Upper lobe of right lung (tissue), 1 donor: ENCODE measurements at regions not wholly inside any gene's neighbourhood (a gene's known extent, or its start where the extent isn't known, plus 50 kb on each side); places are given as distances from the start of the nearest gene placed in this dataset.

Experiments
- ATAC-seq: fragments of 200-7000 bp; cut with Tn5 transposase; one replicate; pipeline ENCODE4 v1.9.1; 2020; ENCODE audit warnings: mild to moderate bottlenecking, moderate library complexity
- DNase-seq: peaks from one replicate; pipeline ENCODE4 v3.0.0-alpha.2; 2020
- H3K27ac ChIP-seq: fragments of 200-600 bp; one replicate; pipeline ENCODE4 v1.8.0; 2022
- H3K27me3 ChIP-seq: fragments of 200-600 bp; one replicate; pipeline ENCODE4 v1.8.0; 2022; ENCODE audit warnings: mild to moderate bottlenecking
- H3K36me3 ChIP-seq: fragments of 200-600 bp; one replicate; pipeline ENCODE4 v1.8.0; 2022
- H3K4me1 ChIP-seq: fragments of 200-600 bp; one replicate; pipeline ENCODE4 v1.8.0; 2022
- H3K4me3 ChIP-seq: fragments of 200-600 bp; one replicate; pipeline ENCODE4 v1.8.0; 2022; ENCODE audit warnings: mild to moderate bottlenecking
- H3K9me3 ChIP-seq: fragments of 200-600 bp; one replicate; pipeline ENCODE4 v1.8.0; 2022
- intact Hi-C: fragments of 100-400 bp; cut with DNase I; formaldehyde crosslinking; loops from one replicate; pipeline ENCODE4 v1.11.0; 2022
- TF ChIP-seq, protein P1 (sequence below): fragments of 200-600 bp; IDR thresholded peaks from one replicate; pipeline ENCODE4 v1.8.0; 2022; ENCODE audit warnings: antibody characterized with exemption
- donor health status: DM: no; HTN: yes; CAD: no; lungs with severe emphysema.

DNA sequence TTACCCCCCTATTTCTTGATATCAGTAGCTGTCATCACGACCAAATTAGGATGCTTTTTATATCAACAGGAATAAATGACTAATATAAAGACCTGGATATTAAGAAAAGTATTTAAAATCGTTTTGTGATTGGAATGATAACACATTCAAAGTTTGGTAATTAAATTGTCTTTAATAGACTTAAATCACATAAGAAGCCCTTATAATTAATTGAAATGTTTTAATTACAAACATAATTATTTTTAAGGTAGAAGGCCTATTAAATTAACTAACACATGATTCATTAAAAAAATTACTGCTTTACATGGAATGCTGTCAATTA is 412.4 kb downstream of the FUT8 start:
- no peak for ATAC-seq
- no peak for DNase-seq
- Histone ChIP-seq H3K27me3 (peaks cover 3% of the 10 kb centered on the region), H3K27ac (no peak overlapping the region), H3K9me3 (no peaks in the 10 kb centered on the region), H3K4me1 (no peaks in the 10 kb centered on the region), H3K36me3 (no peaks in the 10 kb centered on the region), H3K4me3 (no peak overlapping the region)
- intact Hi-C loops, result loop anchor here (10.0 kb wide), 2 partner anchors 410 to 660 kb away; partner anchors contain the start of gene FUT8
- TF ChIP-seq, protein P1, sequence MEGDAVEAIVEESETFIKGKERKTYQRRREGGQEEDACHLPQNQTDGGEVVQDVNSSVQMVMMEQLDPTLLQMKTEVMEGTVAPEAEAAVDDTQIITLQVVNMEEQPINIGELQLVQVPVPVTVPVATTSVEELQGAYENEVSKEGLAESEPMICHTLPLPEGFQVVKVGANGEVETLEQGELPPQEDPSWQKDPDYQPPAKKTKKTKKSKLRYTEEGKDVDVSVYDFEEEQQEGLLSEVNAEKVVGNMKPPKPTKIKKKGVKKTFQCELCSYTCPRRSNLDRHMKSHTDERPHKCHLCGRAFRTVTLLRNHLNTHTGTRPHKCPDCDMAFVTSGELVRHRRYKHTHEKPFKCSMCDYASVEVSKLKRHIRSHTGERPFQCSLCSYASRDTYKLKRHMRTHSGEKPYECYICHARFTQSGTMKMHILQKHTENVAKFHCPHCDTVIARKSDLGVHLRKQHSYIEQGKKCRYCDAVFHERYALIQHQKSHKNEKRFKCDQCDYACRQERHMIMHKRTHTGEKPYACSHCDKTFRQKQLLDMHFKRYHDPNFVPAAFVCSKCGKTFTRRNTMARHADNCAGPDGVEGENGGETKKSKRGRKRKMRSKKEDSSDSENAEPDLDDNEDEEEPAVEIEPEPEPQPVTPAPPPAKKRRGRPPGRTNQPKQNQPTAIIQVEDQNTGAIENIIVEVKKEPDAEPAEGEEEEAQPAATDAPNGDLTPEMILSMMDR, result no peak

DNA sequence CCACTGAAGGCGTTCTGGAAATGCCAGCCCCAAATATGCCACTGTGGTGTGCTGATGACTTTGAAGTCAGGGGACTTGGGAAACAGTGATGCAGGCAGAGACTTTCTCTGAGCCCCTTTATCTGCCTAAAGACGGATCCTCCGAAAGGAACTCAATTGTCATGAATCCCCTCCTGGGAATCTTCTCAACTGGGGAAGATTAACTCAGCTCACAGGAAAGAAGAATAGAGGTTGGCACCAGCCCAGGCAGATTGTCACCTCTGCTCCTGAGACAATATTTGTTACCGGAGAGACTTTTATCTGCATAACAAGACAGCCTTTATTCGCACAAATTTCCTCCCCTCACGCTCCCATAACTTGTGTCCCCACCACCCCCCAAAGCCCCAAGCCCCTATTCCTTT is 414.4 kb downstream of the FUT8 start:
- no peaks in the 10 kb centered on the region for H3K27me3 ChIP-seq
- TF ChIP-seq, protein P1, result no peak
- H3K4me3 ChIP-seq, result no peak overlapping the region
- no peak for ATAC-seq
- H3K36me3 ChIP-seq, result no peaks in the 10 kb centered on the region
- H3K9me3 ChIP-seq, result no peaks in the 10 kb centered on the region
- H3K4me1 ChIP-seq, result no peaks in the 10 kb centered on the region
- intact Hi-C loops, result loop anchor here (10.0 kb wide), 2 partner anchors 412 to 662 kb away; partner anchors contain the start of gene FUT8
- H3K27ac ChIP-seq, result no peak overlapping the region
- no peak for DNase-seq

DNA sequence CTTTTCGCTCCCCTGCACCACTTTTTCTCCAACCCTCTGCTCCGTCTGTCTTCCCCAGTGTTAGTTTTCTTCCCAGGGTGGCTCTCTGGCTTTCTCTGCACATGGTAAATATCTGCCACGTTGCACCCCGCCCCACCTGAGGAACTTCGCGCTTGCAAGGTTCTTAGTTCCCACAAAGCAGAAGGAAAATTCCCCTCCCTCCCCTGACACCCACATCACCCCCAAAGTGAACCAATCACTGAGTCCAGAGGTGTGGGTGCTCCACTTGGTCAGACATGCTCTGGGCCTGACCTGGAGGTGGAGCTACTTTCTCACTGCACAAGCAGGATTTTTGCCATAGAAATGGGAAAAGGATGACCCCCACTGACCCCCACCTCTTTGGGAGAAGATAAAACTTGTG is 415.0 kb downstream of the FUT8 start:
- DNase-seq (no peak), ATAC-seq (no peak)
- H3K27ac ChIP-seq, result no peak overlapping the region
- H3K27me3 ChIP-seq, result no peaks in the 10 kb centered on the region
- H3K9me3 ChIP-seq, result no peaks in the 10 kb centered on the region
- H3K4me3 ChIP-seq, result no peak overlapping the region
- TF ChIP-seq, protein P1, result no peak
- no peaks in the 10 kb centered on the region for H3K36me3 ChIP-seq
- H3K4me1 ChIP-seq, result no peaks in the 10 kb centered on the region
- intact Hi-C loops, result loop anchor here (10.0 kb wide), 2 partner anchors 413 to 663 kb away; partner anchors contain the start of gene FUT8

DNA sequence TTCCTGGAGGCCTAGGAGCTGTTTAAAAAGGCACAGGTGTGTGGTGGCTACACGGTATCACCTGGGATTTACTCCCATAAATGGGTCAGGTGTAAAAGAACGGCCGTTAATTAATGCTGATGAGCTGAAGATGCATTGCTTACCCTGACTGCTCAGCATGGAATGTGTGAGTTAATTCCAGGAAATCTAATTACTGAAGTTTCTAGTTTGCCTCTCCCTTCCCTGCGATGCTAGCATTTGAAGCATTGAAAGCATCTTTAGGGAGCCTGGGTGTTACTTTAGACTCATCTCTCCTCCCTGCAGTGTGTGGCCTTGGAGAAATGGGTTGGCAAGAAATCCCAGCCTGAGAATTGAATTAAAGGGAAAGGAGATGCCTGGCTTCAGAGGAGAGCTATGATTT is 415.9 kb downstream of the FUT8 start:
- Histone ChIP-seq H3K36me3 (no peaks in the 10 kb centered on the region), H3K4me1 (no peaks in the 10 kb centered on the region), H3K27me3 (no peaks in the 10 kb centered on the region), H3K9me3 (no peaks in the 10 kb centered on the region), H3K27ac (no peak overlapping the region), H3K4me3 (no peak overlapping the region)
- intact Hi-C loops, result loop anchor here (10.0 kb wide), 2 partner anchors 414 to 664 kb away; partner anchors contain the start of gene FUT8
- DNase-seq (no peak), ATAC-seq (no peak)
- TF ChIP-seq, protein P1, result no peak

DNA sequence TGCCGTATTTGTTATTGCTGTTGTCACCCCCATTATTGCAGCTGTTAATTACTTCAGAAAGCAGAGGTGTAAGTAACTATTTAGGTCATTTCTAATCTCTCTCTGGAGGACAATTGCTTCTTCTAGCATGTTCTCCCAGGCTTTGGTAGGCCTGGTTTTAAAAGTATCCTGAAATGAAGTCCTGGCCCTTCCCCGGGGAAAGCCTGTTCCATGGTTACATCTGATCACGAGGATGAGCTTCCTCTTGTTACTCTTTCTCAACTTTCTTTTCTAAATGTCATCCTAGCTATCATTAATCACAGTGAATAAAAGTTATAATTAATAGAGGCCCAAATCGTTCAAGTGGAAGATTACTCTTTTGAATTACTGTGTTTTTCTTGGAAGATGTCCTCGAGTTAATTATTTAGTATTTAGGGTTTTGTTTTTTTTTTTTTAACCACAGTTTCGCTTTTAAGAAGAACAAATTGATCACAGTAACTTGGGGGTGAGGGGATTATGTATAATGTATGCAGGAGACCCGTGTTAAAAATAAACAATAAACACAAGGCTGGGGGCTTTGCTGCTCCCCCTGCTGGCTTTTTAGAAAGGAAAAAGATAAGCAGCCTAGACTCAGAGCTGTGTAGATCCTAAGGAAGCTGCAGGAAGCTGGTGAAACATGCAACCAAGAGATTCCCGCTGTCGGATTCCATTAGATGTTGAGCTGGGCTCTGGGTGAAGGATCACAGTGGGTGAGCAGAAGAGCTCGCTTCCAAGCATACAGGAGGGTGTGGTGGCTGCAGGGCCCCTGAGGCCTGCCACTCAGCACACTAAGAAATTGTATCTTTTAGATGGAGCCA is 420.1 kb downstream of the FUT8 start:
- Histone ChIP-seq H3K4me3 (no peak overlapping the region), H3K4me1 (no peaks in the 10 kb centered on the region), H3K27ac (no peak overlapping the region), H3K36me3 (no peaks in the 10 kb centered on the region), H3K9me3 (no peaks in the 10 kb centered on the region), H3K27me3 (no peaks in the 10 kb centered on the region)
- no peak for ATAC-seq
- intact Hi-C loops, result no loop called here
- TF ChIP-seq, protein P1, result no peak
- DNase-seq, result no peak
